ENCODE measurements at regions not wholly inside any gene's neighbourhood (a gene's known extent, or its start where the extent isn't known, plus 50 kb on each side); places are given as distances from the start of the nearest gene placed in this dataset.

- no peak overlapping the region for H3K4me3 Mint-ChIP-seq
- H3K27me3 Mint-ChIP-seq: peaks cover 2 to 9% of the 10 kb centered on the region in 2 donors
- CTCF ChIA-PET: no interaction called here
- POLR2A ChIA-PET: no interaction called here
- H3K27me3 ChIP-seq (ENCODE audit: insufficient read depth, low read length, poor library complexity, severe bottlenecking): no peaks in the 10 kb centered on the region
- no peak for DNase-seq
- H3K36me3 Mint-ChIP-seq: no peaks in the 10 kb centered on the region
- H3K4me1 Mint-ChIP-seq: no peaks in the 10 kb centered on the region
- no peaks in the 10 kb centered on the region for H3K9me3 Mint-ChIP-seq
- H3K4me1 ChIP-seq (ENCODE audit: insufficient read depth, low read length): no peaks in the 10 kb centered on the region
- H3K36me3 ChIP-seq (ENCODE audit: insufficient read depth, low read length): no peaks in the 10 kb centered on the region
- no peak overlapping the region for H3K27ac Mint-ChIP-seq
- no peak overlapping the region for H3K27ac ChIP-seq (ENCODE audit: low read depth, low read length)
- no peak overlapping the region for H3K4me3 ChIP-seq (ENCODE audit: low read length)
- no peaks in the 10 kb centered on the region for H3K9me3 ChIP-seq (ENCODE audit: low read length)
Observed at GRCh38 chr7:13159467-13160184, 472.2 kb downstream of the ARL4A start.

- Mint-ChIP-seq H3K27ac (no peak overlapping the region), H3K9me3 (no peaks in the 10 kb centered on the region), H3K4me3 (no peak overlapping the region), H3K27me3 (peaks cover 0 to 14% of the 10 kb centered on the region in 2 donors), H3K4me1 (no peaks in the 10 kb centered on the region), H3K36me3 (no peaks in the 10 kb centered on the region)
- H3K27ac ChIP-seq (ENCODE audit: low read depth, low read length): no peak overlapping the region
- no peak for DNase-seq
- ChIA-PET POLR2A (no interaction called here), CTCF (no interaction called here)
- H3K27me3 ChIP-seq (ENCODE audit: insufficient read depth, low read length, poor library complexity, severe bottlenecking): no peaks in the 10 kb centered on the region
- no peak overlapping the region for H3K4me3 ChIP-seq (ENCODE audit: low read length)
- H3K4me1 ChIP-seq (ENCODE audit: insufficient read depth, low read length): no peaks in the 10 kb centered on the region
- H3K9me3 ChIP-seq (ENCODE audit: low read length): no peaks in the 10 kb centered on the region
- no peaks in the 10 kb centered on the region for H3K36me3 ChIP-seq (ENCODE audit: insufficient read depth, low read length)
Observed at GRCh38 chr7:13161125-13161524, 473.7 kb downstream of the ARL4A start.

GRCh38 chr7:13165854-13166253 lies 478.4 kb downstream of the ARL4A start:
- Histone ChIP-seq H3K27me3 (ENCODE audit: insufficient read depth, low read length, poor library complexity, severe bottlenecking) (no peaks in the 10 kb centered on the region), H3K27ac (ENCODE audit: low read depth, low read length) (no peak overlapping the region), H3K4me1 (ENCODE audit: insufficient read depth, low read length) (no peaks in the 10 kb centered on the region), H3K36me3 (ENCODE audit: insufficient read depth, low read length) (no peaks in the 10 kb centered on the region), H3K9me3 (ENCODE audit: low read length) (no peaks in the 10 kb centered on the region), H3K4me3 (ENCODE audit: low read length) (no peak overlapping the region)
- no peak overlapping the region for H3K27ac Mint-ChIP-seq
- H3K4me1 Mint-ChIP-seq: no peaks in the 10 kb centered on the region
- H3K27me3 Mint-ChIP-seq: peaks cover 2 to 18% of the 10 kb centered on the region in 2 donors
- POLR2A ChIA-PET: no interaction called here
- CTCF ChIA-PET: no interaction called here
- H3K9me3 Mint-ChIP-seq: no peaks in the 10 kb centered on the region
- H3K36me3 Mint-ChIP-seq: peaks cover 0 to 1% (median 0%) of the 10 kb centered on the region in 3 donors
- no peak for DNase-seq
- H3K4me3 Mint-ChIP-seq: no peak overlapping the region

- Mint-ChIP-seq H3K4me3 (no peak overlapping the region), H3K27me3 (peaks cover 2 to 18% of the 10 kb centered on the region in 2 donors), H3K4me1 (no peaks in the 10 kb centered on the region), H3K9me3 (no peaks in the 10 kb centered on the region), H3K36me3 (peaks cover 0 to 1% (median 0%) of the 10 kb centered on the region in 3 donors), H3K27ac (no peak overlapping the region)
- Histone ChIP-seq H3K4me1 (ENCODE audit: insufficient read depth, low read length) (no peaks in the 10 kb centered on the region), H3K36me3 (ENCODE audit: insufficient read depth, low read length) (no peaks in the 10 kb centered on the region), H3K27me3 (ENCODE audit: insufficient read depth, low read length, poor library complexity, severe bottlenecking) (no peaks in the 10 kb centered on the region), H3K27ac (ENCODE audit: low read depth, low read length) (no peak overlapping the region), H3K4me3 (ENCODE audit: low read length) (no peak overlapping the region), H3K9me3 (ENCODE audit: low read length) (no peaks in the 10 kb centered on the region)
- no peak for DNase-seq
- CTCF ChIA-PET: no interaction called here
- POLR2A ChIA-PET: no interaction called here
Observed at GRCh38 chr7:13166801-13167200, 479.4 kb downstream of the ARL4A start.

GRCh38 chr7:13169356-13169755 lies 481.9 kb downstream of the ARL4A start:
- Histone ChIP-seq H3K9me3 (ENCODE audit: low read length) (no peaks in the 10 kb centered on the region), H3K36me3 (ENCODE audit: insufficient read depth, low read length) (no peaks in the 10 kb centered on the region), H3K4me3 (ENCODE audit: low read length) (no peak overlapping the region), H3K27ac (ENCODE audit: low read depth, low read length) (no peak overlapping the region), H3K4me1 (ENCODE audit: insufficient read depth, low read length) (no peaks in the 10 kb centered on the region), H3K27me3 (ENCODE audit: insufficient read depth, low read length, poor library complexity, severe bottlenecking) (no peaks in the 10 kb centered on the region)
- H3K36me3 Mint-ChIP-seq: peaks cover 0 to 1% (median 0%) of the 10 kb centered on the region in 3 donors
- no peak overlapping the region for H3K4me3 Mint-ChIP-seq
- no peaks in the 10 kb centered on the region for H3K9me3 Mint-ChIP-seq
- no peak for DNase-seq
- H3K4me1 Mint-ChIP-seq: no peaks in the 10 kb centered on the region
- H3K27ac Mint-ChIP-seq: no peak overlapping the region
- CTCF ChIA-PET: no interaction called here
- peaks cover 3 to 12% of the 10 kb centered on the region in 2 donors for H3K27me3 Mint-ChIP-seq
- POLR2A ChIA-PET: no interaction called here

GRCh38 chr7:13174991-13175390 lies 487.6 kb downstream of the ARL4A start:
- no peak overlapping the region for H3K4me3 Mint-ChIP-seq
- CTCF ChIA-PET: interaction anchor here (1.3 kb wide), 1 partner anchor 17 kb away, joined by 3 read pairs; no protein-coding TSS in a partner anchor

GRCh38 chr7:13179011-13179582 lies 491.7 kb downstream of the ARL4A start:
- no peak overlapping the region for H3K27ac ChIP-seq (ENCODE audit: low read depth, low read length)
- Mint-ChIP-seq H3K4me3 (no peak overlapping the region), H3K27me3 (peaks cover 0 to 1% of the 10 kb centered on the region in 2 donors), H3K9me3 (no peaks in the 10 kb centered on the region), H3K4me1 (no peaks in the 10 kb centered on the region), H3K36me3 (no peaks in the 10 kb centered on the region), H3K27ac (no peak overlapping the region)
- H3K4me1 ChIP-seq (ENCODE audit: insufficient read depth, low read length): no peaks in the 10 kb centered on the region
- no peaks in the 10 kb centered on the region for H3K9me3 ChIP-seq (ENCODE audit: low read length)
- no peaks in the 10 kb centered on the region for H3K27me3 ChIP-seq (ENCODE audit: insufficient read depth, low read length, poor library complexity, severe bottlenecking)
- POLR2A ChIA-PET: no interaction called here
- no peaks in the 10 kb centered on the region for H3K36me3 ChIP-seq (ENCODE audit: insufficient read depth, low read length)
- CTCF ChIA-PET: no interaction called here
- no peak overlapping the region for H3K4me3 ChIP-seq (ENCODE audit: low read length)
- no peak for DNase-seq

More at GRCh38 chr7:13174991-13175390, 487.6 kb downstream of the ARL4A start:
- no peak overlapping the region for H3K27ac Mint-ChIP-seq
- H3K4me1 Mint-ChIP-seq: no peaks in the 10 kb centered on the region
- peaks cover 0 to 2% of the 10 kb centered on the region in 2 donors for H3K27me3 Mint-ChIP-seq
- H3K9me3 ChIP-seq (ENCODE audit: low read length): no peaks in the 10 kb centered on the region
- no peaks in the 10 kb centered on the region for H3K36me3 Mint-ChIP-seq
- H3K36me3 ChIP-seq (ENCODE audit: insufficient read depth, low read length): no peaks in the 10 kb centered on the region
- no peak overlapping the region for H3K27ac ChIP-seq (ENCODE audit: low read depth, low read length)
- POLR2A ChIA-PET: no interaction called here
- no peak for DNase-seq
- no peaks in the 10 kb centered on the region for H3K4me1 ChIP-seq (ENCODE audit: insufficient read depth, low read length)
- H3K4me3 ChIP-seq (ENCODE audit: low read length): no peak overlapping the region
- no peaks in the 10 kb centered on the region for H3K9me3 Mint-ChIP-seq
- H3K27me3 ChIP-seq (ENCODE audit: insufficient read depth, low read length, poor library complexity, severe bottlenecking): no peaks in the 10 kb centered on the region

GRCh38 chr7:13179775-13180523 lies 492.5 kb downstream of the ARL4A start:
- H3K27ac Mint-ChIP-seq: no peak overlapping the region
- no peaks in the 10 kb centered on the region for H3K9me3 Mint-ChIP-seq
- ChIA-PET POLR2A (no interaction called here), CTCF (no interaction called here)
- H3K4me3 Mint-ChIP-seq: no peak overlapping the region
- Histone ChIP-seq H3K9me3 (ENCODE audit: low read length) (no peaks in the 10 kb centered on the region), H3K4me1 (ENCODE audit: insufficient read depth, low read length) (no peaks in the 10 kb centered on the region), H3K4me3 (ENCODE audit: low read length) (no peak overlapping the region), H3K27me3 (ENCODE audit: insufficient read depth, low read length, poor library complexity, severe bottlenecking) (no peaks in the 10 kb centered on the region), H3K27ac (ENCODE audit: low read depth, low read length) (no peak overlapping the region), H3K36me3 (ENCODE audit: insufficient read depth, low read length) (no peaks in the 10 kb centered on the region)
- H3K36me3 Mint-ChIP-seq: no peaks in the 10 kb centered on the region
- DNase-seq: no peak
- peaks cover 0 to 2% of the 10 kb centered on the region in 2 donors for H3K27me3 Mint-ChIP-seq
- no peaks in the 10 kb centered on the region for H3K4me1 Mint-ChIP-seq

Measured in CD8-positive, alpha-beta memory T cell (primary cell).